HEK293T (cell line): ENCODE measurements at regions not wholly inside any gene's neighbourhood (a gene's known extent, or its start where the extent isn't known, plus 50 kb on each side); places are given as distances from the start of the nearest gene placed in this dataset.

Source experiments
- ELF4 ChIP-seq: fragments of 450-650 bp; IDR thresholded peaks from 2 replicates; pipeline ENCODE4 v1.6.1; 2017; ENCODE audit warnings: antibody characterized with exemption
- FOXA1 ChIP-seq: fragments of 450-650 bp; IDR thresholded peaks from 2 replicates; pipeline ENCODE4 v1.6.1; 2016; ENCODE audit warnings: mild to moderate bottlenecking
- HDGF ChIP-seq: fragments of 450-650 bp; IDR thresholded peaks from 2 replicates; pipeline ENCODE4 v1.6.1; 2017; ENCODE audit warnings: antibody characterized with exemption, borderline replicate concordance
- NFRKB ChIP-seq: fragments of 450-650 bp; IDR thresholded peaks from 2 replicates; pipeline ENCODE4 v1.6.1; 2016; ENCODE audit warnings: mild to moderate bottlenecking, moderate library complexity
- PKNOX1 ChIP-seq: fragments of 450-650 bp; IDR thresholded peaks from 2 replicates; pipeline ENCODE4 v1.6.1; 2016
- SUZ12 ChIP-seq: fragments of 450-650 bp; IDR thresholded peaks from 2 replicates; pipeline ENCODE4 v1.6.1; 2016; ENCODE audit warnings: mild to moderate bottlenecking

GRCh38 chr7:35998481-35998880 lies 154.6 kb upstream of the EEPD1 start:
- no peak for TF ChIP-seq NFRKB
- no peak for TF ChIP-seq SUZ12
- TF ChIP-seq ELF4: no peak
- no peak for TF ChIP-seq HDGF
- no peak for TF ChIP-seq FOXA1
- TF ChIP-seq PKNOX1: no peak
